HepG2 (cell line): ENCODE measurements at regions not wholly inside any gene's neighbourhood (a gene's known extent, or its start where the extent isn't known, plus 50 kb on each side); places are given as distances from the start of the nearest gene placed in this dataset.
A peak's percentile ranks its signal among the peaks of the same experiment; 100 is the strongest.

Experiments
- AKNA ChIP-seq: sonication (generic); formaldehyde crosslinking; IDR thresholded peaks from 2 replicates; pipeline ENCODE4 v1.4.0; 2020; ENCODE audit warnings: missing genetic modification reagents, borderline replicate concordance
- CBFB ChIP-seq: sonication (generic); formaldehyde crosslinking; IDR thresholded peaks from 2 replicates; pipeline ENCODE4 v1.4.0; 2020; ENCODE audit warnings: missing genetic modification reagents
- CEBPZ ChIP-seq: IDR thresholded peaks from 2 replicates; pipeline ENCODE4 v1.6.1; 2012; ENCODE audit warnings: low read length, improper control_type of control experiment
- ELF1 ChIP-seq: sonication (generic); formaldehyde crosslinking; IDR thresholded peaks from 2 replicates; pipeline ENCODE4 v1.4.0; 2020; ENCODE audit warnings: missing genetic modification reagents
- HES4 ChIP-seq: sonication (generic); formaldehyde crosslinking; IDR thresholded peaks from 2 replicates; pipeline ENCODE4 v1.9.0; 2021; ENCODE audit warnings: mild to moderate bottlenecking, missing genetic modification reagents, borderline replicate concordance
- KAT2B ChIP-seq: fragments of 150-350 bp; IDR thresholded peaks from 2 replicates; pipeline ENCODE4 v1.6.1; 2014; ENCODE audit warnings: low read depth, low read length, borderline replicate concordance
- KLF15 ChIP-seq: sonication (generic); formaldehyde crosslinking; IDR thresholded peaks from 2 replicates; pipeline ENCODE4 v1.8.1; 2023; ENCODE audit warnings: borderline replicate concordance, mild to moderate bottlenecking, inconsistent platforms, missing genetic modification reagents, mixed read lengths
- LBX2 ChIP-seq: sonication (generic); formaldehyde crosslinking; IDR thresholded peaks from 2 replicates; pipeline ENCODE4 v1.5.0; 2020; ENCODE audit warnings: missing genetic modification reagents, mild to moderate bottlenecking, borderline replicate concordance
- MIER2 ChIP-seq: IDR thresholded peaks from 2 replicates; pipeline ENCODE4 v1.6.1; 2016; ENCODE audit warnings: missing biosample characterization, missing genetic modification reagents
- NFYB ChIP-seq: sonication (generic); formaldehyde crosslinking; IDR thresholded peaks from 2 replicates; pipeline ENCODE4 v1.4.0; 2020; ENCODE audit warnings: missing genetic modification reagents
- SALL2 ChIP-seq: sonication (generic); formaldehyde crosslinking; IDR thresholded peaks from 2 replicates; pipeline ENCODE4 v1.8.1; 2023; ENCODE audit warnings: mild to moderate bottlenecking, missing genetic modification reagents, inconsistent platforms
- SMAD1 ChIP-seq: sonication (generic); formaldehyde crosslinking; IDR thresholded peaks from 2 replicates; pipeline ENCODE4 v1.4.0; 2020; ENCODE audit warnings: missing genetic modification reagents, low read depth, mild to moderate bottlenecking, borderline replicate concordance
- SMARCE1 ChIP-seq: fragments of 450-650 bp; IDR thresholded peaks from 2 replicates; pipeline ENCODE4 v1.6.1; 2017; ENCODE audit warnings: borderline replicate concordance
- ZBTB25 ChIP-seq: IDR thresholded peaks from 2 replicates; pipeline ENCODE4 v1.6.1; 2018; ENCODE audit warnings: missing genetic modification reagents
- ZBTB37 ChIP-seq: sonication (generic); formaldehyde crosslinking; IDR thresholded peaks from 2 replicates; pipeline ENCODE4 v1.4.0; 2020; ENCODE audit warnings: mild to moderate bottlenecking, missing genetic modification reagents
- ZFYVE20 ChIP-seq: sonication (generic); formaldehyde crosslinking; IDR thresholded peaks from 2 replicates; pipeline ENCODE4 v1.8.0; 2023; ENCODE audit warnings: low read depth, mild to moderate bottlenecking, moderate library complexity, missing genetic modification reagents, borderline replicate concordance
- ZNF10 ChIP-seq: sonication (generic); formaldehyde crosslinking; IDR thresholded peaks from 2 replicates; pipeline ENCODE4 v1.4.0; 2020; ENCODE audit warnings: mild to moderate bottlenecking, low read depth, missing genetic modification reagents, borderline replicate concordance

- TF ChIP-seq CEBPZ (no peak), SALL2 (CRISPR knock-in tag) (peak; percentile 96; the same call in 1 of the 2 replicates), ZNF10 (CRISPR knock-in tag) (no peak), KAT2B (no peak), SMAD1 (CRISPR knock-in tag) (no peak), ZBTB25 (CRISPR knock-in tag) (peak; percentile 78), CBFB (peak; percentile 100), NFYB (peak; percentile 37), ZBTB37 (CRISPR knock-in tag) (peak; percentile 65; the same call in 1 of the 2 replicates), HES4 (no peak), AKNA (CRISPR knock-in tag) (no peak), MIER2 (CRISPR knock-in tag) (peak; percentile 79; the same call in 1 of the 2 replicates), ELF1 (CRISPR knock-in tag) (peak; percentile 65; the same call in 1 of the 2 replicates), LBX2 (CRISPR knock-in tag) (no peak), SMARCE1 (no peak), ZFYVE20 (no peak), KLF15 (CRISPR knock-in tag) (peak; percentile 57; the same call in 1 of the 2 replicates)
Observed at GRCh38 chr6:1055015-1055921, 256.6 kb upstream of the FOXQ1 start (continued).
